Pancreas (tissue), 10 donors: ENCODE measurements at regions not wholly inside any gene's neighbourhood (a gene's known extent, or its start where the extent isn't known, plus 50 kb on each side); places are given as distances from the start of the nearest gene placed in this dataset.

Experiments used
- ATAC-seq, 4 donors: fragments of 200-7000 bp; cut with Tn5 transposase; one replicate each; pipeline versions ENCODE4 v1.8.0 to v1.9.1; 2020; ENCODE audit warnings: mild to moderate bottlenecking in 4 of 4, moderate library complexity in 4 of 4
- DNase-seq, 6 donors: peaks; one replicate each; pipeline ENCODE4 v3.0.0-alpha.2; 2020
- FAIRE-seq: peaks from 2 replicates; lab custom pipeline; 2012; peaks lifted over from hg19 to GRCh38; lab: Jason Lieb, UNC
- H3K27ac ChIP-seq, 4 donors: fragments of 200-600 bp; sonication (generic); 1 replicate in 3 of 4; 2 replicates in 1 of 4; pipeline versions ENCODE4 v1.5.0 to v1.8.0; 2020
- H3K27me3 ChIP-seq, 4 donors: fragments of 200-600 bp; one replicate each; pipeline ENCODE4 v1.8.0; 2021
- H3K36me3 ChIP-seq, 3 donors: fragments of 200-600 bp; sonication (generic) in 1 of 3; one replicate each; pipeline versions ENCODE4 v1.5.0 to v1.8.0; 2020 to 2021
- H3K4me1 ChIP-seq, 3 donors: fragments of 200-600 bp; one replicate each; pipeline ENCODE4 v1.8.0; 2021
- H3K4me3 ChIP-seq, 4 donors: fragments of 200-600 bp; sonication (generic) in 2 of 4; one replicate each; pipeline versions ENCODE4 v1.5.0 to v1.8.0; 2020 to 2021
- H3K9me3 ChIP-seq, 4 donors: fragments of 200-600 bp; one replicate each; pipeline ENCODE4 v1.8.0; 2021
- CTCF ChIP-seq, 4 donors: fragments of 200-600 bp; sonication (generic) in 3 of 4; IDR thresholded peaks; one replicate each; pipeline versions ENCODE4 v1.5.0 to v1.8.0; 2021; ENCODE audit warnings: antibody characterized with exemption in 4 of 4
- WGBS, 2 donors: extraction: QIAGEN DNeasy Blood & Tissue Kit; methylation state at CpG; one replicate each; pipeline ENCODE4 v1.1.7; 2013; 5-methylcytosine and 5-hydroxymethylcytosine counted together
- intact Hi-C, 3 donors: fragments of 100-400 bp; cut with DNase I; formaldehyde crosslinking; loops; one replicate each; pipeline versions ENCODE4 v1.11.1 to v1.14.2; 2022
- donor health status: healthy with polysubstance abuse.
- donor health status: DM: no; HTN: no; CAD: no; lungs with moderate emphysema.
- donor health status: DM: no; HTN: no; CAD: no.
- donor health status: control.
- donor health status: control.
- donor health status: Bipolar disorder and iron deficiency.
- donor health status: DM: yes; HTN: yes; CAD: no.
- donor health status: DM: no; HTN: no; CAD: no.
- donor health status: DM: no; HTN: no; CAD: no.
- donor health status: DM: yes; HTN: yes; CAD: no.

DNA sequence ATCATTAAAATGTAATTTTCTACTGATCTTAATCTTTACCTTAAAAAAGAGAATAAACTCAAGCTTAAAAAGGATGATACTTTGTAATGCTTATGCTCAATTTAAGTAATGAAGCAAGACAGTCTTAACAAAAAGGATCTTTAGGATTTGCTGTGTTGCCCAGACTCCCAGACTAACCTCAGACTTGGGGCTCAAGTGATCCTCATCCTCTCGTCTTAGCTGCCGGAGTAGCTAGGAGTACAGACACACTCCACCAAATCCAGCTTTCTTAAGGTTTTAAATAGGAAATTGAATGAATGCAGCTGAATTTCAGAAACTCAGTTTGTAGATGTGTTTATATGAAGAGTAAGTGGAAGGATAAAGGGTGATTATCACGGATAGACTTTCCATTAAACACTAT, 400.5 kb upstream of the DAB2 start:
- Histone ChIP-seq H3K27ac (no peak overlapping the region), H3K9me3 (no peaks in the 10 kb centered on the region), H3K4me1 (no peaks in the 10 kb centered on the region), H3K36me3 (no peaks in the 10 kb centered on the region), H3K4me3 (no peak overlapping the region), H3K27me3 (no peaks in the 10 kb centered on the region)
- FAIRE-seq = no peak
- intact Hi-C loops = no loop called here
- no peak for DNase-seq
- TF ChIP-seq CTCF (IDR thresholded peaks at IDR 0.05) = no peak
- 47 to 75% methylated on average over 3 of the region's 3 CpGs for WGBS, 2 donors
- no peak for ATAC-seq

GRCh38 chr5:39822020-39822419, 397.2 kb upstream of the DAB2 start:
- ATAC-seq (no peak), FAIRE-seq (no peak), DNase-seq (no peak)
- no peak for TF ChIP-seq CTCF (IDR thresholded peaks at IDR 0.05)
- H3K27me3 ChIP-seq = no peaks in the 10 kb centered on the region
- no peak overlapping the region for H3K4me3 ChIP-seq
- intact Hi-C loops = no loop called here
- H3K9me3 ChIP-seq = no peaks in the 10 kb centered on the region
- H3K36me3 ChIP-seq = no peaks in the 10 kb centered on the region
- no peak overlapping the region for H3K27ac ChIP-seq
- 76 to 94% methylated on average over 1 of the region's 1 CpG for WGBS, 2 donors
- no peaks in the 10 kb centered on the region for H3K4me1 ChIP-seq

GRCh38 chr5:39816866-39817265, 392.1 kb upstream of the DAB2 start:
- no peak for TF ChIP-seq CTCF (IDR thresholded peaks at IDR 0.05)
- no peaks in the 10 kb centered on the region for H3K9me3 ChIP-seq
- ATAC-seq (no peak), FAIRE-seq (no peak), DNase-seq (no peak)
- no peaks in the 10 kb centered on the region for H3K36me3 ChIP-seq
- H3K27me3 ChIP-seq = no peaks in the 10 kb centered on the region
- H3K4me1 ChIP-seq = no peaks in the 10 kb centered on the region
- intact Hi-C loops = no loop called here
- H3K27ac ChIP-seq = no peak overlapping the region
- 78 to 87% methylated on average over 3 of the region's 3 CpGs for WGBS, 2 donors
- no peak overlapping the region for H3K4me3 ChIP-seq

- H3K4me1 ChIP-seq = no peaks in the 10 kb centered on the region
- H3K9me3 ChIP-seq = no peaks in the 10 kb centered on the region
- TF ChIP-seq CTCF (IDR thresholded peaks at IDR 0.05) = no peak
- no peak for ATAC-seq
- H3K4me3 ChIP-seq = no peak overlapping the region
- 63 to 70% methylated on average over 5 of the region's 5 CpGs for WGBS, 2 donors
- no peak for FAIRE-seq
- no peaks in the 10 kb centered on the region for H3K27me3 ChIP-seq
- DNase-seq = no peak
- intact Hi-C loops = no loop called here
- no peaks in the 10 kb centered on the region for H3K36me3 ChIP-seq
- no peak overlapping the region for H3K27ac ChIP-seq
Measured at GRCh38 chr5:39816156-39816845, 391.5 kb upstream of the DAB2 start.

DNA sequence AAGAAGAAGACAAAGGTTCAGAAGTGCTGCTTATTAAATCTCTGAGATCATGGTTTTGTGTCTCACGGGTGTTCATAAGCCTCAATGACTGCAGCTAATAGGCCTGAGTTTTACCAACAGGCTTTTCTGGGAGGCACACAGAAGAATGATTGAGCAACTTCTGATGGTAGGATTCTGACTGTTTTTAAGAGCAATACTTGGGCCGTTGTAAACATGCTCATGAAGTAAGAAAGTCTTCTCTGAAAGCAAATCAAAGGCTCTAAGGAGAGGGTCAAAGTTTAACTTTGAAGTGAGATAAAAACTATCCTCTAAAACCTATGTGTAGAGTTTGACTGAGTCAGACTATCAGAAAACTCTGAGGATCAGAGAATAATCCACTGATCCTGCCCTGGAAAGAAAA, 390.9 kb upstream of the DAB2 start:
- no peaks in the 10 kb centered on the region for H3K9me3 ChIP-seq
- no peaks in the 10 kb centered on the region for H3K27me3 ChIP-seq
- ATAC-seq (no peak), FAIRE-seq (no peak), DNase-seq (no peak)
- H3K4me3 ChIP-seq = no peak overlapping the region
- WGBS, 2 donors = 37 to 41% methylated on average over 2 of the region's 2 CpGs
- H3K36me3 ChIP-seq = no peaks in the 10 kb centered on the region
- no peak overlapping the region for H3K27ac ChIP-seq
- intact Hi-C loops = no loop called here
- no peaks in the 10 kb centered on the region for H3K4me1 ChIP-seq
- TF ChIP-seq CTCF (IDR thresholded peaks at IDR 0.05) = no peak
